ENCODE measurements at regions not wholly inside any gene's neighbourhood (a gene's known extent, or its start where the extent isn't known, plus 50 kb on each side); places are given as distances from the start of the nearest gene placed in this dataset.

GRCh38 chr21:22224261-22224660 lies 1226.1 kb downstream of the NCAM2 start:
- H3K9me3 ChIP-seq (ENCODE audit: control insufficient read depth in 2 of 2, low read length in 2 of 2), result peaks cover 0 to 4% of the 10 kb centered on the region in 2 experiments
- no peaks in the 10 kb centered on the region for H3K36me3 ChIP-seq (ENCODE audit: control insufficient read depth, insufficient read depth, low read length)
- H3K4me3 ChIP-seq (ENCODE audit: low read depth, low read length), result no peak overlapping the region
- H3K36me3 Mint-ChIP-seq, result no peaks in the 10 kb centered on the region
- no peaks in the 10 kb centered on the region for H3K27me3 Mint-ChIP-seq
- peaks cover 0 to 12% (median 3%) of the 10 kb centered on the region in 7 donors for H3K9me3 Mint-ChIP-seq
- H3K27ac Mint-ChIP-seq, result no peak overlapping the region
- no peaks in the 10 kb centered on the region for H3K4me1 ChIP-seq (ENCODE audit: control insufficient read depth, insufficient read depth, low read length, poor library complexity, severe bottlenecking)
- ATAC-seq (ENCODE audit: low read depth in 2 of 2), result no peak
- DNase-seq, result no peak
- H3K4me3 Mint-ChIP-seq, result no peak overlapping the region
- H3K27ac ChIP-seq (ENCODE audit: insufficient read depth, low read length, poor library complexity, severe bottlenecking), result no peak overlapping the region
- H3K27me3 ChIP-seq (ENCODE audit: control insufficient read depth, insufficient read depth, low read length), result no peaks in the 10 kb centered on the region
- no peaks in the 10 kb centered on the region for H3K4me1 Mint-ChIP-seq

- Histone ChIP-seq H3K27me3 (ENCODE audit: control insufficient read depth, insufficient read depth, low read length) (no peaks in the 10 kb centered on the region), H3K4me1 (ENCODE audit: control insufficient read depth, insufficient read depth, low read length, poor library complexity, severe bottlenecking) (no peaks in the 10 kb centered on the region), H3K27ac (ENCODE audit: insufficient read depth, low read length, poor library complexity, severe bottlenecking) (no peak overlapping the region), H3K36me3 (ENCODE audit: control insufficient read depth, insufficient read depth, low read length) (no peaks in the 10 kb centered on the region), H3K4me3 (ENCODE audit: low read depth, low read length) (no peak overlapping the region), H3K9me3 (ENCODE audit: control insufficient read depth in 2 of 2, low read length in 2 of 2) (peaks cover 0 to 4% of the 10 kb centered on the region in 2 experiments)
- no peak for DNase-seq
- peaks cover 0 to 12% (median 3%) of the 10 kb centered on the region in 7 donors for H3K9me3 Mint-ChIP-seq
- no peaks in the 10 kb centered on the region for H3K4me1 Mint-ChIP-seq
- H3K27me3 Mint-ChIP-seq, result no peaks in the 10 kb centered on the region
- H3K27ac Mint-ChIP-seq, result no peak overlapping the region
- no peak overlapping the region for H3K4me3 Mint-ChIP-seq
- no peak for ATAC-seq (ENCODE audit: low read depth in 2 of 2)
- H3K36me3 Mint-ChIP-seq, result no peaks in the 10 kb centered on the region
These were observed 1227.1 kb downstream of the NCAM2 start for GRCh38 chr21:22225299-22225698.

- no peaks in the 10 kb centered on the region for H3K4me1 Mint-ChIP-seq
- H3K27ac Mint-ChIP-seq, result no peak overlapping the region
- no peak overlapping the region for H3K27ac ChIP-seq (ENCODE audit: insufficient read depth, low read length, poor library complexity, severe bottlenecking)
- H3K27me3 Mint-ChIP-seq, result no peaks in the 10 kb centered on the region
- H3K27me3 ChIP-seq (ENCODE audit: control insufficient read depth, insufficient read depth, low read length), result no peaks in the 10 kb centered on the region
- H3K9me3 ChIP-seq (ENCODE audit: control insufficient read depth in 2 of 2, low read length in 2 of 2), result peaks cover 3 to 15% of the 10 kb centered on the region in 2 experiments
- H3K4me1 ChIP-seq (ENCODE audit: control insufficient read depth, insufficient read depth, low read length, poor library complexity, severe bottlenecking), result no peaks in the 10 kb centered on the region
- H3K4me3 Mint-ChIP-seq, result no peak overlapping the region
- H3K36me3 Mint-ChIP-seq, result no peaks in the 10 kb centered on the region
- H3K4me3 ChIP-seq (ENCODE audit: low read depth, low read length), result no peak overlapping the region
- ATAC-seq (ENCODE audit: low read depth in 2 of 2) (no peak), DNase-seq (no peak)
- H3K36me3 ChIP-seq (ENCODE audit: control insufficient read depth, insufficient read depth, low read length), result no peaks in the 10 kb centered on the region
- H3K9me3 Mint-ChIP-seq, result peaks cover 0 to 34% (median 6%) of the 10 kb centered on the region in 7 donors
These were observed 1232.8 kb downstream of the NCAM2 start for GRCh38 chr21:22231013-22231412.

- H3K9me3 Mint-ChIP-seq, result peaks cover 4 to 40% (median 15%) of the 10 kb centered on the region in 7 donors
- H3K27me3 ChIP-seq (ENCODE audit: control insufficient read depth, insufficient read depth, low read length), result no peaks in the 10 kb centered on the region
- DNase-seq (no peak), ATAC-seq (ENCODE audit: low read depth in 2 of 2) (no peak)
- no peaks in the 10 kb centered on the region for H3K4me1 Mint-ChIP-seq
- no peak overlapping the region for H3K4me3 ChIP-seq (ENCODE audit: low read depth, low read length)
- H3K27ac Mint-ChIP-seq, result no peak overlapping the region
- H3K27ac ChIP-seq (ENCODE audit: insufficient read depth, low read length, poor library complexity, severe bottlenecking), result no peak overlapping the region
- H3K36me3 Mint-ChIP-seq, result no peaks in the 10 kb centered on the region
- no peaks in the 10 kb centered on the region for H3K27me3 Mint-ChIP-seq
- H3K4me1 ChIP-seq (ENCODE audit: control insufficient read depth, insufficient read depth, low read length, poor library complexity, severe bottlenecking), result no peaks in the 10 kb centered on the region
- H3K9me3 ChIP-seq (ENCODE audit: control insufficient read depth in 2 of 2, low read length in 2 of 2), result peaks cover 5 to 24% of the 10 kb centered on the region in 2 experiments
- H3K4me3 Mint-ChIP-seq, result no peak overlapping the region
- H3K36me3 ChIP-seq (ENCODE audit: control insufficient read depth, insufficient read depth, low read length), result no peaks in the 10 kb centered on the region
These were observed 1237.8 kb downstream of the NCAM2 start for GRCh38 chr21:22235866-22236590.

GRCh38 chr21:22244516-22244915 lies 1246.3 kb downstream of the NCAM2 start:
- no peak overlapping the region for H3K27ac ChIP-seq (ENCODE audit: insufficient read depth, low read length, poor library complexity, severe bottlenecking)
- no peaks in the 10 kb centered on the region for H3K9me3 ChIP-seq (ENCODE audit: control insufficient read depth in 2 of 2, low read length in 2 of 2)
- peaks cover 0 to 16% (median 8%) of the 10 kb centered on the region in 7 donors for H3K9me3 Mint-ChIP-seq
- ATAC-seq (ENCODE audit: low read depth in 2 of 2) (no peak), DNase-seq (no peak)
- H3K27me3 Mint-ChIP-seq, result no peaks in the 10 kb centered on the region
- no peaks in the 10 kb centered on the region for H3K4me1 ChIP-seq (ENCODE audit: control insufficient read depth, insufficient read depth, low read length, poor library complexity, severe bottlenecking)
- H3K4me1 Mint-ChIP-seq, result no peaks in the 10 kb centered on the region
- no peaks in the 10 kb centered on the region for H3K27me3 ChIP-seq (ENCODE audit: control insufficient read depth, insufficient read depth, low read length)
- H3K36me3 ChIP-seq (ENCODE audit: control insufficient read depth, insufficient read depth, low read length), result no peaks in the 10 kb centered on the region
- H3K4me3 ChIP-seq (ENCODE audit: low read depth, low read length), result no peak overlapping the region
- no peak overlapping the region for H3K4me3 Mint-ChIP-seq
- no peak overlapping the region for H3K27ac Mint-ChIP-seq
- H3K36me3 Mint-ChIP-seq, result no peaks in the 10 kb centered on the region

- H3K36me3 ChIP-seq (ENCODE audit: control insufficient read depth, insufficient read depth, low read length), result no peaks in the 10 kb centered on the region
- no peak overlapping the region for H3K27ac ChIP-seq (ENCODE audit: insufficient read depth, low read length, poor library complexity, severe bottlenecking)
- Mint-ChIP-seq H3K4me1 (no peaks in the 10 kb centered on the region), H3K9me3 (peaks cover 0 to 18% (median 6%) of the 10 kb centered on the region in 7 donors), H3K4me3 (no peak overlapping the region), H3K27me3 (no peaks in the 10 kb centered on the region), H3K27ac (no peak overlapping the region), H3K36me3 (no peaks in the 10 kb centered on the region)
- H3K4me1 ChIP-seq (ENCODE audit: control insufficient read depth, insufficient read depth, low read length, poor library complexity, severe bottlenecking), result no peaks in the 10 kb centered on the region
- H3K27me3 ChIP-seq (ENCODE audit: control insufficient read depth, insufficient read depth, low read length), result no peaks in the 10 kb centered on the region
- no peak overlapping the region for H3K4me3 ChIP-seq (ENCODE audit: low read depth, low read length)
- no peak for ATAC-seq (ENCODE audit: low read depth in 2 of 2)
- no peak for DNase-seq
- peaks cover 2 to 11% of the 10 kb centered on the region in 2 experiments for H3K9me3 ChIP-seq (ENCODE audit: control insufficient read depth in 2 of 2, low read length in 2 of 2)
These were observed 1252.1 kb downstream of the NCAM2 start for GRCh38 chr21:22250355-22250754.

GRCh38 chr21:22253761-22254160 lies 1255.6 kb downstream of the NCAM2 start:
- Histone ChIP-seq H3K9me3 (ENCODE audit: control insufficient read depth in 2 of 2, low read length in 2 of 2) (peaks cover 2 to 11% of the 10 kb centered on the region in 2 experiments), H3K27me3 (ENCODE audit: control insufficient read depth, insufficient read depth, low read length) (no peaks in the 10 kb centered on the region), H3K36me3 (ENCODE audit: control insufficient read depth, insufficient read depth, low read length) (no peaks in the 10 kb centered on the region), H3K27ac (ENCODE audit: insufficient read depth, low read length, poor library complexity, severe bottlenecking) (no peak overlapping the region), H3K4me1 (ENCODE audit: control insufficient read depth, insufficient read depth, low read length, poor library complexity, severe bottlenecking) (no peaks in the 10 kb centered on the region), H3K4me3 (ENCODE audit: low read depth, low read length) (no peak overlapping the region)
- H3K9me3 Mint-ChIP-seq, result peaks cover 0 to 18% (median 6%) of the 10 kb centered on the region in 7 donors
- DNase-seq, result no peak
- H3K27ac Mint-ChIP-seq, result no peak overlapping the region
- no peaks in the 10 kb centered on the region for H3K4me1 Mint-ChIP-seq
- H3K36me3 Mint-ChIP-seq, result no peaks in the 10 kb centered on the region
- no peaks in the 10 kb centered on the region for H3K27me3 Mint-ChIP-seq
- ATAC-seq (ENCODE audit: low read depth in 2 of 2), result no peak
- H3K4me3 Mint-ChIP-seq, result no peak overlapping the region

GRCh38 chr21:22258821-22259220 lies 1260.6 kb downstream of the NCAM2 start:
- H3K36me3 ChIP-seq (ENCODE audit: control insufficient read depth, insufficient read depth, low read length), result no peaks in the 10 kb centered on the region
- no peaks in the 10 kb centered on the region for H3K4me1 ChIP-seq (ENCODE audit: control insufficient read depth, insufficient read depth, low read length, poor library complexity, severe bottlenecking)
- H3K4me3 ChIP-seq (ENCODE audit: low read depth, low read length), result no peak overlapping the region
- H3K27ac ChIP-seq (ENCODE audit: insufficient read depth, low read length, poor library complexity, severe bottlenecking), result no peak overlapping the region
- H3K9me3 ChIP-seq (ENCODE audit: control insufficient read depth in 2 of 2, low read length in 2 of 2), result no peaks in the 10 kb centered on the region
- Mint-ChIP-seq H3K27me3 (no peaks in the 10 kb centered on the region), H3K36me3 (no peaks in the 10 kb centered on the region), H3K9me3 (peaks cover 0 to 16% (median 7%) of the 10 kb centered on the region in 7 donors), H3K4me3 (no peak overlapping the region), H3K27ac (no peak overlapping the region), H3K4me1 (no peaks in the 10 kb centered on the region)
- ATAC-seq (ENCODE audit: low read depth in 2 of 2), result no peak
- H3K27me3 ChIP-seq (ENCODE audit: control insufficient read depth, insufficient read depth, low read length), result no peaks in the 10 kb centered on the region
- DNase-seq, result no peak
